Testis (tissue), 2 donors: ENCODE measurements at regions not wholly inside any gene's neighbourhood (a gene's known extent, or its start where the extent isn't known, plus 50 kb on each side); places are given as distances from the start of the nearest gene placed in this dataset.

Source experiments
- POLR2A ChIP-seq: fragments of 450-650 bp; IDR thresholded peaks from one replicate; pipeline ENCODE4 v1.6.1; 2017; ENCODE audit warnings: antibody characterized with exemption, mild to moderate bottlenecking, moderate library complexity
- TF ChIP-seq, protein P1 (sequence below), 3 experiments: fragments of 450-650 bp in 2 of 3; fragments of 200-600 bp in 1 of 3; sonication (generic) in 1 of 3; IDR thresholded peaks; one replicate each; pipeline ENCODE4 v1.5.1; 2016 to 2019; ENCODE audit warnings: antibody characterized with exemption in 3 of 3, mild to moderate bottlenecking in 2 of 3, moderate library complexity in 1 of 3

DNA sequence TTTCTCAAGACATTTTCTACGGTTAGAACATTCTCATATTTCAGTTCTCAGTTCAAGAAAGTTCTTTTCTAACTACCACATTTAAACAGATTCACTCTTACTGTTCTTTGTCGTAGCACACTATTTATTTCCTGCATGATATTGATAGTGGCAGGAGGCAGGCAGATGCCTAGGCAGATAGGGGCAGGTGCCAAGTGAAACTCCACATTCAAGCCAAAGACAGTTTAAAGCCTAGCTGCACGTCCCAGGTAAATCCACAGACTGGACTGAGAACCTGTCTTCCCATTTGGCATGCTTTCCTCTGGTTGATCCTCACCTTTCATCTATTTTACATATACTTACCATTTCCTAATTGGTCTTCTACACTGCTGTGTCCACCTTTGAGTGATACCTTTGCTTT is 359.3 kb downstream of the TMX3 start:
- TF ChIP-seq, protein P1, sequence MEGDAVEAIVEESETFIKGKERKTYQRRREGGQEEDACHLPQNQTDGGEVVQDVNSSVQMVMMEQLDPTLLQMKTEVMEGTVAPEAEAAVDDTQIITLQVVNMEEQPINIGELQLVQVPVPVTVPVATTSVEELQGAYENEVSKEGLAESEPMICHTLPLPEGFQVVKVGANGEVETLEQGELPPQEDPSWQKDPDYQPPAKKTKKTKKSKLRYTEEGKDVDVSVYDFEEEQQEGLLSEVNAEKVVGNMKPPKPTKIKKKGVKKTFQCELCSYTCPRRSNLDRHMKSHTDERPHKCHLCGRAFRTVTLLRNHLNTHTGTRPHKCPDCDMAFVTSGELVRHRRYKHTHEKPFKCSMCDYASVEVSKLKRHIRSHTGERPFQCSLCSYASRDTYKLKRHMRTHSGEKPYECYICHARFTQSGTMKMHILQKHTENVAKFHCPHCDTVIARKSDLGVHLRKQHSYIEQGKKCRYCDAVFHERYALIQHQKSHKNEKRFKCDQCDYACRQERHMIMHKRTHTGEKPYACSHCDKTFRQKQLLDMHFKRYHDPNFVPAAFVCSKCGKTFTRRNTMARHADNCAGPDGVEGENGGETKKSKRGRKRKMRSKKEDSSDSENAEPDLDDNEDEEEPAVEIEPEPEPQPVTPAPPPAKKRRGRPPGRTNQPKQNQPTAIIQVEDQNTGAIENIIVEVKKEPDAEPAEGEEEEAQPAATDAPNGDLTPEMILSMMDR (IDR thresholded peaks at IDR 0.05) = no peak
- TF ChIP-seq POLR2A = no peak
